Cerebellar cortex (tissue), 1 donor: ENCODE measurements at regions not wholly inside any gene's neighbourhood (a gene's known extent, or its start where the extent isn't known, plus 50 kb on each side); places are given as distances from the start of the nearest gene placed in this dataset.

Experiments
- DNase-seq: peaks from one replicate; pipeline ENCODE4 v3.0.0-alpha.2; 2015; ENCODE audit warnings: low spot score

GRCh38 chr11:28528217-28528616 is 420.0 kb downstream of the METTL15 start:
- DNase-seq = no peak

GRCh38 chr11:28526406-28526751 is 418.2 kb downstream of the METTL15 start:
- DNase-seq = no peak

- DNase-seq = no peak
Observed at GRCh38 chr11:28525636-28526405, 417.6 kb downstream of the METTL15 start.

GRCh38 chr11:28524098-28524497 is 415.9 kb downstream of the METTL15 start:
- no peak for DNase-seq

- no peak for DNase-seq
Observed at GRCh38 chr11:28521075-28521474, 412.9 kb downstream of the METTL15 start.

- no peak for DNase-seq
Observed at GRCh38 chr11:28520291-28520690, 412.1 kb downstream of the METTL15 start.

GRCh38 chr11:28518825-28519224 is 410.6 kb downstream of the METTL15 start:
- no peak for DNase-seq

- DNase-seq = no peak
Observed at GRCh38 chr11:28517621-28518020, 409.4 kb downstream of the METTL15 start.

GRCh38 chr11:28514391-28514790 is 406.2 kb downstream of the METTL15 start:
- no peak for DNase-seq

- no peak for DNase-seq
Observed at GRCh38 chr11:28512143-28512756, 404.1 kb downstream of the METTL15 start.

GRCh38 chr11:28505232-28505631 is 397.0 kb downstream of the METTL15 start:
- DNase-seq = no peak

GRCh38 chr11:28504555-28505110 is 396.4 kb downstream of the METTL15 start:
- no peak for DNase-seq

- DNase-seq = no peak
Observed at GRCh38 chr11:28495333-28495732, 387.1 kb downstream of the METTL15 start.

- DNase-seq = no peak
Observed at GRCh38 chr11:28491431-28491830, 383.2 kb downstream of the METTL15 start.

- no peak for DNase-seq
Observed at GRCh38 chr11:28490773-28491382, 382.7 kb downstream of the METTL15 start.

- no peak for DNase-seq
Observed at GRCh38 chr11:28488336-28488735, 380.1 kb downstream of the METTL15 start.

GRCh38 chr11:28483072-28483867 is 375.1 kb downstream of the METTL15 start:
- DNase-seq = no peak

GRCh38 chr11:28482666-28483065 is 374.5 kb downstream of the METTL15 start:
- no peak for DNase-seq

- DNase-seq = no peak
Observed at GRCh38 chr11:28481616-28482480, 373.7 kb downstream of the METTL15 start.

GRCh38 chr11:28480406-28480805 is 372.2 kb downstream of the METTL15 start:
- no peak for DNase-seq

GRCh38 chr11:28476864-28477263 is 368.7 kb downstream of the METTL15 start:
- DNase-seq = no peak
